Kidney epithelial cell (primary cell): ENCODE measurements at regions not wholly inside any gene's neighbourhood (a gene's known extent, or its start where the extent isn't known, plus 50 kb on each side); places are given as distances from the start of the nearest gene placed in this dataset.

Experiments used
- DNase-seq: peaks from one replicate; pipeline ENCODE4 v3.0.0-alpha.2; 2010; ENCODE audit warnings: low read depth
- H3K27me3 ChIP-seq: 2 replicates; pipeline ENCODE4 v1.6.0; 2011; ENCODE audit warnings: low read length; ENCODE audit not compliant: control insufficient read depth, insufficient read depth
- H3K36me3 ChIP-seq: 2 replicates; pipeline ENCODE4 v1.5.1; 2011; ENCODE audit warnings: low read length; ENCODE audit not compliant: control insufficient read depth, insufficient read depth
- H3K4me3 ChIP-seq: 2 replicates; pipeline ENCODE4 v1.5.1; 2011; ENCODE audit warnings: low read depth, mild to moderate bottlenecking, control low read depth, low read length
- CTCF ChIP-seq: IDR thresholded peaks from 2 replicates; pipeline ENCODE4 v1.5.1; 2011; ENCODE audit warnings: mild to moderate bottlenecking, moderate library complexity, low read length, control low read depth, inconsistent platforms; ENCODE audit not compliant: insufficient read depth, poor library complexity, severe bottlenecking

- no peak overlapping the region for H3K4me3 ChIP-seq
- TF ChIP-seq CTCF, result no peak
- no peaks in the 10 kb centered on the region for H3K36me3 ChIP-seq
- no peak for DNase-seq
- H3K27me3 ChIP-seq, result no peaks in the 10 kb centered on the region
Observed at GRCh38 chr13:90565985-90566713, 781.3 kb upstream of the MIR17HG start.

- no peaks in the 10 kb centered on the region for H3K36me3 ChIP-seq
- H3K27me3 ChIP-seq, result no peaks in the 10 kb centered on the region
- no peak for TF ChIP-seq CTCF
- DNase-seq, result no peak
- no peak overlapping the region for H3K4me3 ChIP-seq
Observed at GRCh38 chr13:90568165-90568564, 779.3 kb upstream of the MIR17HG start.

DNA sequence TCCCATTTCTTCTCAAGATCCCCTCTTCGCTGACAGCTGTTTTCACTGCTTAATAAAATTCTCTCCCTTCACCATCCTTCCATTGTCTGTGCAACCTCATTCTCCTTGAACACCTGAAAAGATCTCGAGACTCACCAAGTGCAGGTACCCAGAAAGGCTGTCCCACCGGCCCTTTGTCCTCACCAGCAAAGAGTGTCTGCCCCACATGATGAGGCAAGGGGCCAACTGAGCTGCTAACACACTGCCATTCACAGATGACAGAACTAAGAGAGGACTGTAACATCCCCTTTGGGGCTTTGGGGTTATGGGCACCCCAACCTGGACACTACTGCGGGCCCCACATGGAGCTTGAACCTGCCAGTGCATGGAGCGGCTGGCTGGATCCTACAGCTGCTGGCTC is 771.4 kb upstream of the MIR17HG start:
- H3K36me3 ChIP-seq, result no peaks in the 10 kb centered on the region
- no peak overlapping the region for H3K4me3 ChIP-seq
- no peaks in the 10 kb centered on the region for H3K27me3 ChIP-seq
- no peak for DNase-seq
- TF ChIP-seq CTCF, result no peak

DNA sequence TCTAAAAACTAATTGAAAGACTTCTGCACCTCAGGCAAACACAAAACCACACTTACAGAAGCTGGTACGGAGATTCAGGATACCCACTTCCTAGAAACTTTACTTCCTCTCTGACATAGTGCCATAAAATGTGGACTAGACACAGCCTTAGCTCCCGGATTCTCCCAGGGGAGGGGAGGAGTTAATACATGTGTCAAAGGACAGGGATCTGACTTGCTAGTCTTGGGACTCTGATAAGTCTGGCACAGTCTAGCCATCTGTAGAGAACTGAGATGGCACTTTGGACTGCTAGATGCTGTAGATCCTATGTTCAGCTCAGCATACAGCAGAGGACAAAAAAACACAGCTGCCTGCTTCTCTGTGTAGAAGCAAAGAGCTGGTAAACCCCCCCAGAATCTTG is 769.8 kb upstream of the MIR17HG start:
- no peak for DNase-seq
- Histone ChIP-seq H3K27me3 (no peaks in the 10 kb centered on the region), H3K4me3 (no peak overlapping the region), H3K36me3 (no peaks in the 10 kb centered on the region)
- TF ChIP-seq CTCF, result no peak

DNA sequence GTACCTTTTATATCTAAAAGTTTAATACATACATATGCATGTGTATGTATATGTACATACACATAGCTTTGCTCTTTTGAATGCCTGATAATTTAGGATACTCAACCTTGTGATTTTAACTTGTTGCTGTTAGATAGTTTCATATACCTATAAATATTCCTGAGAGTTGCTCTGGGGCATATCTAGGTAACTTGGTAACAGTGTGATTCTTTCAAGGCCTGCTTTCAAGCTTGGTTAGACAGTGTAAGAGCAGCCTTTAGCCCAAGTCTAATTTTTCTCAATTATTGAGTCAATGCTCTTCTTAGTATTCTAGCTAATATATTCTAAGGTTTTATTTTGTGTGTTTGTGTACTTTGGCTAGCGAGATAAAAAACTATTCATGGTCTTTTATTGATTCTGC is 762.1 kb upstream of the MIR17HG start:
- no peak for TF ChIP-seq CTCF
- Histone ChIP-seq H3K27me3 (no peaks in the 10 kb centered on the region), H3K36me3 (no peaks in the 10 kb centered on the region), H3K4me3 (no peak overlapping the region)
- no peak for DNase-seq
